GM19025 (cell line): ENCODE measurements at regions not wholly inside any gene's neighbourhood (a gene's known extent, or its start where the extent isn't known, plus 50 kb on each side); places are given as distances from the start of the nearest gene placed in this dataset.
"Not testable (repeated sequence)": the region's sequence is repeated elsewhere in the genome, so short reads cannot be mapped to it uniquely, and the experiment has no call there.

Experiments used
- ATAC-seq: cut with Tn5 transposase; IDR thresholded peaks from one replicate; pipeline ENCODE4 v1.9.1; 2021; ENCODE audit warnings: mild to moderate bottlenecking, low read depth, moderate library complexity; ENCODE audit not compliant: unreplicated experiment

- ATAC-seq: peak; percentile 40
Observed at GRCh38 chr7:81887098-81888090, 117.5 kb upstream of the HGF start.

DNA sequence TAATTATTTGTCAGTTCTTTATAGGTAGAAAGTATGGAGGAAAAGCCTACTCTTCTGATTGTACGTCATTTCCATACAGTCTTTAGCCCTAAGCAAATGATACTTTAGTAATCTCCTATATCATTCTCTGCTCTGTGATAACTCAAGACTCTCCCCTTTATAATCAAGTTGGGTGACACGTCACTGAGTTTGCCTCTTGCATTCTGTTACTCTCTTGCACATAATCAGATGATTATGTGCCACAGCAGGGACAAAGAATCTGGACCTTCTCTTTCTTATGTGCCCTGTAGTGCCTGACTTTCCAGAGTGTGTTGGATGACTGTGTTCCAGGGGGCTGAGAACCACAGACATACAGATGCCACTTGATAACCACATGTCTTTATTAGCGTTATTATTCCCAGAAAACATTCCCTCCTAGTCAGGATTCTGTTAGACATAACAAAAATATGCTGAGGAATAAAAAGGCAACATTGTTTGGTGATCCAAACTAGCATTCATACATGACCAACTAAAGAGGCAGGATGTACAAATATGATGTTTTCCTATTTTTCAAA, 116.4 kb upstream of the HGF start:
- no peak for ATAC-seq

DNA sequence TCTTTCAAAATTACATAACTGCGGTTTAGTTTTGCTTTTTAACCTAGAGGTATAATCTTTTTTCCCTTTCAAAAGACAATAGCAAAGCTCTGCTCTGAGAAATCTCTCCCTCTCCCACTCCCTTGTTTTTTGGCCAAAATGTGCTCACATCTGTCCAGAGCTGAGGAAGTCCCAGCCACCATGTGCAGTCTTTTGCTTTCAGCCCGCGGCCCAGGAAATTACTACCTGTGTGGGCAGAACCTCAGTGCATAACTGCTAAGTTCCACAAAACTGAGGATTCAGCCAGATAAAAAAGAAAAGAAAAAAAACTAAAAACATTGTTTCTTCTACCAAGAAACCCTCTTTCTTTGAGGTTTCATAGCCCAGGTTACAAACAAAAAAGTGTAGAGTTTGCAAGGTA, 115.0 kb upstream of the HGF start:
- no peak for ATAC-seq

DNA sequence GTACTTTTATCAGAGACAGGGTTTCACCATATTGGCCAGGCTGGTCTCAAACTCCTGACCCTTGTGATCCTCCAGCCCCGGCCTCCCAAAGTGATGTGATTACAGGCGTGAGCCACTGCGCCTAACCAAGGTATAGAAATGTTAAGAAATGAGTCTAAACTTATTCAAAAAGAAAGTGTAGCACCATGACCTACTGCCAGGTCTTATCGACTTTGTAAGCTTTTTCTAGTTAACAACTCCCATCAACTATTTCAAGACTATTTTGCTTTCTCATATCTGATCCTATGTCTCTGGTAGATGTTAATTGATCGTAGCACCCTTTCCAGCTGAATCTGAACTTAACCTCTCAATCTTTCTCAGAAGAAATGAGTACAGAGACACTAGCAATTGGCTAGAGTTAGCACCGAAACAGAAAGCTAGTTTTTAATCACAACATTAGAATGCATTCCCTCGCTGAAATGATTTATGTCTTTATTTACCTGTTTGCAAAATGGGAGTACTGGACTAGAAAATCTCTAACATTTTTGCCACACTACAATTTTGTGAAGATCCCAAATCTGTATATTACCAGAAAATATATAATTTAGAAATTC, 114.0 kb upstream of the HGF start:
- ATAC-seq: peak; percentile 50

GRCh38 chr7:81882086-81882485, 112.2 kb upstream of the HGF start:
- ATAC-seq: no peak

- no peak for ATAC-seq
Observed at GRCh38 chr7:81877890-81878289, 108.0 kb upstream of the HGF start.

DNA sequence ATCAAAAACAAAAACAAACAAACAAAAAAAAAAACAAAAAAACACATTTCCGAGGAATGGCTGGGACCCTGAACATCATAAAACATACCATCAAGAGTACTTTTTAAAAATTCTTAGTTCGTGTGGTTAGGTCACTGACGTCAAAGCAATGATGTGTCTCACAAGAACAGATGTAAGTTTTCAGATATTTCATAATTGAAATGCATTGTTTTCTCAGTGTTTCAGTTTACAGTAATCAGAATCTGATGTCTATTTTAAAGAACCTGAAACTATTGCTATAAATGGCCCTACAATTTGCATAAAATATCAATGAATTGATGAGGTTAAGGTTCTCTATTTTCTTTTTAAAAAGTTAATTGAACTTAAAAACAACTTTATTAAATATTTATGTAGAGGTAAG, 103.7 kb upstream of the HGF start:
- ATAC-seq: no peak

DNA sequence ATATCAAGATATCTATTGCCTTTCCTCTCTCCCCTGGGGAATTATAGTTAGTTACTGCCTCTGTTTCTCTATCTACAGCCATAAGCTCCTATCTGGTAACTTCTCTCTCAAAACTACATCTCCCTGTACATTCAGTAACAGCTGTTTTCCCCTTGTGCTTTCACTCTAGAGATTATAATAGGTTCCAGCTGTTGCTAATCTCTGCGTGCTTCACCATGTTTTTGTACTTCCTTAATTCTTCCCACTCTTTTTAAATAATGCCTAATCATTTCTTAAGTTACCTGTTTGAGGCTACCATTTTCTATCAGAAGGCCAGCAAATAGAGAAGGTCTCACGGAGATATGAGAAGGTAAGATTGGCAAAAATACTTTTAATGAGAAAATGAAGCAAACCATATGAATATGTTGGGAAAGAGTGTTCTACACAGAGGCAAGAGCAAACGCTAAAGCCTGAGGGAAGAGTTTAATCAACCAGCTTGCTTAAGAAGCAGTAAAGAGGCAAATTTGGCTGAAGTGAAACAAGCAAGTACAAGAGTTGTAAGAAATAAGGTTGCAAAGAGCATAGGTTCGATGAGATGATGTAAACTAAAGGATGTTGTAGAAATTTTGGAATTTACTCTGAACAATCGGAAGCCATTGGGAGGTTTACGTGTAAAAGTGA, 101.9 kb upstream of the HGF start:
- ATAC-seq: no peak

GRCh38 chr7:81870608-81871007, 100.8 kb upstream of the HGF start:
- no peak for ATAC-seq

GRCh38 chr7:81869670-81870069, 99.8 kb upstream of the HGF start:
- ATAC-seq: peak; percentile 32

GRCh38 chr7:81865754-81866153, 95.9 kb upstream of the HGF start:
- ATAC-seq: no peak

- no peak for ATAC-seq
Observed at GRCh38 chr7:81859433-81859832, 89.6 kb upstream of the HGF start.

DNA sequence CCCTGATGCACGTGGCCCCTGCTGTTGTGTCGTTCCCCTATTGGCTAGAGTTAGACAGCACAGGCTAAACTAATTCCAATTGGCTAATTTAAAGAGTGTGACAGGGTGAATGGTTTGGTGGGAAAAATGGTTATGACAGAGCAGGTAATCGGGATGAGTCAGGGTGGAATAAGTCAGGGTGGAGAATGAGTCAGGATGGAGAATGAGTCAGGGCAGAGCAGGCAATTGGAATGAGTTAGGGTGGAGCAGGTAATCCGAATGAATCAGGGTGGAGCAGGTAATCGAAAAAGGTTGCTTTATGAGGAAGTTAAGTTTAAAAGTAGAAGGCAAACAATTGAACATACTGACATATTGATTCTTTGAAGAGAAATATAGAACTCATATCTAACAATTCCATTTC, 89.0 kb upstream of the HGF start:
- ATAC-seq: not testable (repeated sequence)

DNA sequence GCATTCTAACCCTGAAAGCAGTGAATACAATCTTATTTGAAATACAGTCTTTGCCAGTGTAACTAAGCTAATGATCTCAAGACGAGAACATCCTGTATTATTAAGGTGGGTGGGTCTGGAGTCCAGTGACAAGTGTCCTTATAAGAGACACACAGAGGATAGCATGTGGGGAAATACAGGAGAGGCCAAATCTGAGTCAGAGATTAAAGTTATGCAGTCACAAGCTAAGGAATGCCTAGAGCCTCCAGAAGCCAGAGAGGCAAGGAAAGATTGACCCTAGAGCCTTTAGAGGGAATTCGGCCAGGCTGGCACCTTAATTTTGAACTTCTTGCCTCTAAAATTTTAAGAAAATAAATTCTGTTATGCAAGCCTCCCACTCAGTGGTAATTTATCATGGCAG, 87.5 kb upstream of the HGF start:
- no peak for ATAC-seq

DNA sequence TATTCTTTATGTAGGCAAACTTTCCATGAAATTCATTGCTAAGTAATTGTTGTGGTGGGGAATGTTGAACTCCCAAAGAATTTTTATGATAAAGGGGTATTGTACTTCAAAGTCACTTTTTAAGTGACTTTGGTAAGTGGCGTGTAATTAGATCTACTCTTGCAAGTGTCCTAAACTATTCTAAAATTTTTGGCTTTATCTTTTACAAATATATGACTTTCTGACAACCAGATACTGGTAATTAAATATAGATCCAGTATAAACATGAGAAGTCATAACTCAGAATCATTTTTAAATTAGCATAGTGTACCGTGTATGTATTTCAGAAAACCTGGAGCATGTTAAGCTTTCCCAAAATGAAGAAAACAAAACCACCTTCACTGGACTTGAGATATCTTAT, 84.7 kb upstream of the HGF start:
- no peak for ATAC-seq

DNA sequence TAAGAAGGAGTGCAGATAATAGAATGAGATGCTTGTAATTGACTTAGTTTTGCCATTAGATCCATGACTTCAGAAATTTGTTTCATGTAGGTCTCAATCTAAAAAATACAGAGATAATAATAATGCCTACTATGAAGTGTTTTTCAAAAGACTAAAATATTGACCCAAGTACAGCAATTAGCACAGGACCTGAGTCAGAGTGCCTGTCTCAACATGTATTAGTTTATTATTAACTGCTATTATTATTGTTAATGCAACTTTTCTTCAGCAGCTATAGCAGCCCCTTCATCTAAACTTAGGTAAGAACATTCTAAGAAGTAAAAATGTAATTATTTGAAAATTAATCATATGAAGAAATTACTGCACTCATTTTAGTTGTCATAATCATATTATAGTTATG, 82.9 kb upstream of the HGF start:
- no peak for ATAC-seq

GRCh38 chr7:81851413-81851812, 81.6 kb upstream of the HGF start:
- no peak for ATAC-seq

- peak; percentile 61 for ATAC-seq
Observed at GRCh38 chr7:81846398-81846797, 76.6 kb upstream of the HGF start.

GRCh38 chr7:81845744-81846241, 75.9 kb upstream of the HGF start:
- ATAC-seq: no peak

GRCh38 chr7:81843657-81844056, 73.8 kb upstream of the HGF start:
- ATAC-seq: not testable (repeated sequence)

GRCh38 chr7:81842361-81842760, 72.5 kb upstream of the HGF start:
- no peak for ATAC-seq
